NCI-H2029 treated with DMSO at 0.1 percent for 48 hours (cell line): ENCODE measurements at regions not wholly inside any gene's neighbourhood (a gene's known extent, or its start where the extent isn't known, plus 50 kb on each side); places are given as distances from the start of the nearest gene placed in this dataset.
"Not testable (repeated sequence)": the region's sequence is repeated elsewhere in the genome, so short reads cannot be mapped to it uniquely, and the experiment has no call there.

ENCODE experiments used
- DNase-seq: peaks from one replicate; lab custom pipeline; 2025; lab: John Stamatoyannopoulos, UW

DNA sequence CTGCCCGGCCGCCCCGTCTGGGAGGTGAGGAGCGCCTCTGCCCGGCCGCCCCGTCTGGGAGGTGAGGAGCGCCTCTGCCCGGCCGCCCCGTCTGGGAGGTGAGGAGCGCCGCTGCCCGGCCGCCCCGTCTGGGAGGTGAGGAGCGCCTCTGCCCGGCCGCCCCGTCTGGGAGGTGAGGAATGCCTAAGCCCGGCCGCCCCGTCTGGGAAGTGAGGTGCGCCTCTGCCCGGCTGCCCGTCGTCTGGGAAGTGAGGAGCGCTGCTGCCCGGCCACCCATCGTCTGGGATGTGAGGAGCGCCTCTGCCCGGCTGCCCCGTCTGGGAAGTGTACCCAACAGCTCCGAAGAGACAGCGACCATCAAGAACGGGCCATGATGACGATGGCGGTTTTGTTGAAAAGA lies 136.6 kb upstream of the PROKR2 start:
- DNase-seq, result not testable (repeated sequence)

DNA sequence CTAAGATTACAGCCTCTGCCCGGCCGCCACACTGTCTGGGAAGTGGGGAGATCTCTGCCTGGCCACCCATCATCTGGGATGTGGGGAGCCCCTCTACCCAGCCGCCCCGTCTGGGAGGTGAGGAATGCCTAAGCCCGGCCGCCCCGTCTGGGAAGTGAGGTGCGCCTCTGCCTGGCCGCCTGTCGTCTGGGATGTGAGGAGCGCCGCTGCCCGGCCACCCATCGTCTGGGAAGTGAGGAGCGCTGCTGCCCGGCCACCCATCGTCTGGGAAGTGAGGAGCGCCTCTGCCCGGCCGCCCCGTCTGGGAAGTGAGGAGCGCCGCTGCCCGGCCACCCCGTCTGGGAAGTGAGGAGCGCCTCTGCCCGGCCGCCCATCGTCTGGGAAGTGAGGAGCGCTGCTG lies 135.9 kb upstream of the PROKR2 start:
- DNase-seq, result not testable (repeated sequence)

DNA sequence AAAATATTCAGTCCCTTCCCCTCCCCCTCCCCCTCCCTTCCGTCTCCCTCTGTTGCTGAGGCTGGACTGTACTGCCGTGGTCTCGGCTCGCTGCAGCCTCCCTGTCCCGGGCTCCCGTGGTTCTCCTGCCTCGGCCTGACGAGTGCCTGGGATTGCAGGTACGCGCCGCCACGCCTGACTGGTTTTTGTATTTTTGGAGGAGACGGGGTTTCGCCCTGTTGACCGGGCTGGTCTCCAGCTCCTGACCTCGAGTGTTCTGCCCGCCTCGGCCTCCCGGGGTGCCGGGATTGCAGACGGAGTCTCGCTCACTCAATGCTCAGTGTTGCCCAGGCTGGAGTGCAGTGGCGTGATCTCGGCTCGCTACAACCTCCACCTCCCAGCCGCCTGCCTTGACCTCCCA lies 135.5 kb upstream of the PROKR2 start:
- not testable (repeated sequence) for DNase-seq

DNA sequence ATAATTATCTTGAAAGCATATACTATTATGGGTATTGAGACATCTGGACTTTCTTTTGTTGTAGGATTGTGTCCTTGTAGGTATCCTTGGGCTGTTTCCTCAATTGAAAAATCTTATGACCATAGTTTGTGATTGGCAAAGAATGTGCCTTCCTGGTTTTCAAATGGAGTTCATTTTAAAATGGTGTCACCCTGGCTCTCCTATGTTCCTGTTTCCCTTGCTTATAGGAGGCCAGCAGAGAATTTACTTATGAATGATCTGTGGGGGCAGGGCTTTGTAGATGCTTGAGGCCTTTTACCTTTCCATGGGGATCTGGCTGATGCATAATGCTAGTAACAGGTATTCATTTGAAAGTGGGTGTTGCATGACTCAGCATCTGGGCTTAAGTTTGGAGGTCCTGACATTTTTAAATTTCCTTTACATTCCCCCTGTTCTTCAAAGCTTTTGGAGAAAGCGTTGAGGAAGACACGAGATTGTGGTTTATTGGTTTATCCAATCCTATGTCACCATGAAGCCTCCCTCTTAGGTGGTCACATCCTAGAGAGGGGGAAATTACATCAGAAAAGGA lies 135.0 kb upstream of the PROKR2 start:
- no peak for DNase-seq

DNA sequence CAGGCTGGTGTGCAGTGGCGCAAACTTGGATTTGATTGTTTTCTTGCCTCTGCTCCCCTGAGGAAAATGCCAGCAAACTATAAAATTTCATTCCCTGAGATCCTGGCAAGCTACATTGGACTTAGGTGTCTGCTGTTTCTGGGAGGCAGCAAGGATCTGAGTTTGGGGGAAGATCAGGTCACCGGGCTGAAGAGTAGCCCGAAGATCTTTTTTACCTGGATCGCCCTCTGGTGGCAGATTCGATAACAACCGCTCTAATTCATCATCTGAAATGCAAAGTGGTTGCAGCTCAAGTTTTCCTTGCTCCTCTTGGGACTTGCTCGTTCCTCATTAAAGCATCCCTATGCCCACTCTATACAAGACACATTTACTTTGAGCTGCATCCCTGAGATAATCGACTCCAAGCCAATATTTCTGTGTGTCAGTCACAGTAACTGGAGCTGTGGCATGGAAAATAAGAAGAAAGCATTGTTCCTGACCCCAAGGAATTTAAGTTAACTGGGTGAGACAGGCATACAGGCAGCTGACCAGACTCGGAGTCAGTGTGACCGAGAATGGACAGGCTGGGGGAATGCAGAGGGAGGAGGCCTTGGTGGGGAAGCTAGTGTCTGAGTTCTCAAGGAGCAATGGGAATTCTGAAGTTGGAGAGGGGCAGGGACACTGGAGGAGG lies 131.8 kb upstream of the PROKR2 start:
- DNase-seq, result no peak

DNA sequence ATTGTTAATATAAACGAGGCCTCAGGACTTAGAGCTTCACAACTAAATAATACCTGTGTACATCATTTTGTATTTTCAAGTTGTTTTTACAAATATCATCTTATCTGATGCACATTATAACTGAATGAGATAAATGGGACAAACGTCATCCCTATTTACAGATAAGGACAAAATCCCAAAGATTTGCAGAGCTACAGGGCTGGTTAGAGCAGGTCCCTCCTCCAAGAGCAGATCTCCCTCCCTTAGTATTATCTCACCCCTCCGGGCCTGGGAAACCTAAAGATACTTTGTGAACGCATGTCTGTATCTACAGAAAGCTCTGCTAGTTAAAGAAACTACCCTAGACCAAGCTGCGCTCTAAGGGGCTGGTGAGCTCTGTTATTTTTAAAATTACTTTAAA lies 130.4 kb upstream of the PROKR2 start:
- no peak for DNase-seq

DNA sequence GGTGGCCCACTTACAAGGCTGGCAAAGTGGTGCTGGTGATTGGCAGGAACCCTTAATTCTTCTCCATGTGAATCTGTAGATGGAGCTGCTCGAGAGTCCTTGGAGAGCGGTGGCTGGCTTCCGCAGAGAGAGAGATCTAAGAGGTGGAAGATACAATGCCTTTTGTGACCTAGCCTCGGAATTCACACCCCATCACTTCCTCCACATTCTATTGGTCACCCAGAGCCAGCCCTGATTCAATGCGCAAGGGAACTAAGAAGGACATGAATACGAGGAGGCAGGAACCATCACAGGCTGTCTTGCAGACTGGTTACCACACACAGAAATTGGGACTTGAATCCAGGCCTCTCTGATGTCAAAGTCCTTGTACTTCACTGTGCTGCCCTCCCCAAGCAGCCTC lies 128.9 kb upstream of the PROKR2 start:
- no peak for DNase-seq

DNA sequence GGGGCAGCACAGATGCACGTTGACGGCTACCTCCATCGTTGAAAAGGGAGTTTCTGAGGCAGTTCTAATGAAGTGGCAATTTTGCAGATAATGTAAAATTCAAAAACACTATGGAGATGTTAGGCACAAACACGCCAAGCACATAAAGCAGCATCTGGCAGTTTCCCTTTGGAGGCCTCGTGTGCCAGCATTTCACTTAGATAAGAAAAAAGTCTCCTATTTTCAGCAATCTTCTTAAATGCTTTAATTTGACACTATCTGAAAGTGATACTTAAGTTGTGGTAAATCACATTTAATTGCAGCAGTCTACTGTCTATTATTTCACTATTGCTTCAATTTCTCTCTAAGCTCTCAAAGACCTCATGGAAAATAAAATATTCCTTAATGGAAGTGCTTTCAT lies 125.3 kb upstream of the PROKR2 start:
- no peak for DNase-seq

DNA sequence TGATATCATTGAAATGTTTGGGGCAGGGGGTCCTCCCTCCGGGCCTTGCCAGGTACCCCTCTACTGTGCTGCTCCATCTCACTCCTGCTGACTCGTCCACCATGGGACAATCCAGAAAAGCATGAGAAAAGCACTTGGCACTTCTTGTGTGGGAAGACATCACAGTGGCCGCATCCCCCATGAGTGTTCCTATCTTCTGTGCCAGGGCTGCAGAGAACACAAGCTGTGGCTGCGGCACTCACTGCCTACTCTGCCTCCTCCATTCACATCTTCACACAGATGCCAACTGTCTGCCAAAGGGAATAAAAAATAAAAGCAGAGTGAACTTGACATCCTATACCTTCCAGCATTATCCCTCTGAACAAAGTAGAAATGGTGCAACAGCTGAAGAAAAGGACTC lies 117.4 kb upstream of the PROKR2 start:
- DNase-seq, result no peak

DNA sequence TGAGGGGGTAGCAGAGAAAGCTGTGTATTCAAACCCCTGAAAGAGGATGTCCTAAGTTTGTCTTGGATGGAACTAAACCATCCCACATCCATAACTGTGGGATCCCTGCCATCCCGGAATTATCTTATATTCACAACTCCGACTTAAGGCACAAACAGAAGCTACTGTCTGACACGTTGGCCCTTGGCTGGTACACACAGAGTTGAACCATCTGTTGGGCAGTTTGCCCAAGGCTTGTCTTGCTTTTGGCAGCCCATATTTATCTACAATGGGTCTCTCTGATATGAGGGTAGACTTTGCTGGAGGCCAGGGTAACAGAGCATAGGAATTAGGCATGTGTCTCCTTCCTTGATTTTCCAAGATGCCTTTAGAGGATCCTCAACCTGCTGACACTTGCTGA lies 116.6 kb upstream of the PROKR2 start:
- no peak for DNase-seq

DNA sequence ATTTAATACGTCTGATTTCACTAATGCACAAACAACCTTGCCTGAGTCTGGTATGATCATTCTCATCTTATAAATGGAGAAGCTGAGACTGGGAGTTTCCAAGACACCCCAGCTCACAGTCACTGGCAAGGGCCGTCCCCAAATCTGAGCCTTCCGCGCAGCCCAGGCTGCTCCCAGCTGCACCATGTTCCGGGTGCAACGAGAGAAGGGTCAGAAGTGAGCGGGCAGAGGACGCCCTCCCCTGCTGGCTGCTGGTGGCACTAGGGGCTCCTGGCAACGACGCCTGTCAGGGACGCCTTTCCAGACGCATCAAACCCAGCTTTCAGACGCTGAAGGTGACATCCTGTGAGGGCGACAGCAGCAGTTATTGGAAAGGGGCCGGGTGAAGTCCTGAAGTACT lies 115.3 kb upstream of the PROKR2 start:
- no peak for DNase-seq

DNA sequence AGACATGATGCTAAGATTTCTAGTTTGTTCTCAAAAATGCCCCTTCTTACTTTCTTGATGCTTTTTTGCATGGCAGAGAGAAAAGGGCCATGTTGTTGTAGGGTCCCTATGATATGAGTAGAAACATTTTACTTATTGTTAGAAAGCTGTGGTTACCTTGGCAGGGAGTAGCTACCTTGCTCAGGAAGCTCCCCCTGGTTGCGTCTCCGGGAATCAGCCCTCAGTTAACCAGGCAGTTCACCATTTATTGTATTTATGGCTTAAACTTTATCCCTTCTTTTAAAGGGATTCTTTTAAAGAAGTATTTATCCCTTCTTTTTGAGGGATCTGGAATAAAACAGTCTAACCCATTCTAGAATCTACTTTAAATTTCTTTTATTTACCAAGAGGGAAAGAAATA lies 113.9 kb upstream of the PROKR2 start:
- DNase-seq, result no peak

DNA sequence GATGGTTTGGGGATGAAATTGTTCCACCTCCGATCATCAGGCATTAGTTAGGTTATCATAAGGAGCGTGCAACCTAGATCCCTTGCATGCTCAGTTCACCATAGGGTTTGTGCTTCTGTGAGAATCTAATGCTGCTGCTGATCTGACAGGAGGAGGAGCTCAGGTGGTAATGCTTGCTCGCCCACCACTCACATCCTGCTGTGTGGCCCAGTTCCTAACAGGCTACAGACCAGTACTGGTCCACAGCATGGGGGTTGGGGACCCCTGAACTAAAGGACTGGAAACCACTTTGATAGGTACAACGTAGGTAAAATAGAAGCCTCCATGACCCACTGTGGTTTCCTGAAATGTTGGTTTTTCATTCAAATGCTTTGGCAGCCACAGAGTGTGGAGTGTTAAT lies 109.3 kb upstream of the PROKR2 start:
- DNase-seq, result no peak

DNA sequence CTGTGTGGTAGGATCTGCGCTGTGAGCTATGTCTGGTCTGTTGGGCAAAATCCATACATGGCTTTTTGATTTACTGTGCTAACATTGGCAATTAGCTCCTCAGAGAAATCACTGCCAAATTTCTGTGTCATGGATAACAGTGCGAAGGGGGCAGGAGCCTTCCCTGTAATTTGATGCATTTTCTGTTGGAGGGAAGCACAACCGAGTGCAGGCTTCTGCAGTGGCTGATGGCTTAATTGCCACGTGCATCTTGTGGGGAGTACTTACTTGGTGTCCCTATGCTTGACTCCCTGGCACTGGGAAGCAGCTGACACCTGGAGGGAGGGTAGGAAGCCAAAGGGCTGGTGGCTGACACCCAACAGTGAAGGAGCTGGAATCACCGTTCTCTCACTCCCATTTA lies 99.3 kb upstream of the PROKR2 start:
- DNase-seq, result no peak

DNA sequence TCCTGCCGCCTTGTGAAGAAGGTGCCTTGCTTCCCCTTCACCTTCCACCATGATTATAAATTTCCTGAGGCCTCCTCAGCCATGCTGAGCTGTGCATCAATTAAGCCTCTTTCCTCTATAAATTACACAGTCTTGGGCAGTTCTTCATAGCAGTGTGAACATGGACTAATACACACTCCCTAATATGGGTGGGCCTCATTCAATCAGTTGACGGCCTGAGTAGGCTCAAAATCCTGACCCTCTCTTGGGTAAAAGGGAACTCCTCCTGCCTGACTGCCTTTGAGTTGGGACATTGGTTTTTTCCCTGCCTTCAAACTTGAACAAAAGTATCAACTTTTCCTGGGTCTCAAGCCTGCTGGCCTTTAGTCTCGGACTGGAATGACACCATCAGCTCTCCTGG lies 96.6 kb upstream of the PROKR2 start:
- DNase-seq, result no peak

DNA sequence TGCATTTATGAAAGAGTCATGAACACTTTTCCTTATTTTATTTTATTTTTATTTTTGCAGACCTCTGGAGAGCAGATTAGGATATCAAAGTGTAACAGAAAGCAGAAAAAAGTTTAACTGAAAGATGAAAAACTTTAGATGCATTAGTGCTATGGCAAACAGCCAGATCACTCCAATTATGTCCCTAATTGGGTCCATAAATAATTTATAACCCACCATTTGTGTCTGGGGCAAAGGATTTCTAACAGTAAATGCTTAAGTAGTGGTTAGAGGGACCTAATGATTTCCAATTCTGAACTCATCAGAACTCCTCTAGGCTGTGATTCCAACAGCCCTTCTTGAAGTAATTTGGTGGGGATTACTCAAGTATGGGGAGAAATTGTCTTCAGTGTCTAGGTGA lies 93.7 kb upstream of the PROKR2 start:
- no peak for DNase-seq

DNA sequence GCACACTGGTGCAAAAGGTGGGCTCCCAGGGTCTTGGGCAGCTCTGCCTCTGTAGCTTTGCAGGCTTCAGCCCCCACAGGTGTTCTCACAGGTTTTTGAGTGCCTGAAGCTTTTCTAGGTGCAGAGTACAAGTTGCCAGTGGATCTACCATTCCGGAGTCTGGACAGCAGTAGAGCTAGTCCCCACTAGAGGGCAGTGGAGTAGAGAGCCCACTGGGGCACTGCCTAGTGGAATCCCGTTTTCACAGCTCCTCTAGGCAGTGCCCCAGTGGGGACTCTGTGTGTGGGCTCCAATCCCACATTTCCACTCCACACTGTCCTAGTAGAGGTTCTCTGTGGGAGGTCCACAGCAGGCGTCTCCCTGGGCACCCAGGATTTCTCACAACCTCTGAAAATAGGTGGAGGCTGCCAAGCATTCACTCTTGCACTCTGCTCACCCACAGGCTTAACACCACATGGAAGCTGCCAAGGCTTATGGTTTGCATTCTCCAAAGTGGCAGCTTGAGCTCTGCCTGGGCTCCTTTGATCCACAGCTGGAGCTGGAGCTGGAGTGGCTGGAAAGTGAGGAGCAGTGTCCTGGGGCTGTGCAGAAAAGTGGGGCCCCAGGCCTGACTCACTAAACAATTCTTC lies 86.3 kb upstream of the PROKR2 start:
- no peak for DNase-seq

DNA sequence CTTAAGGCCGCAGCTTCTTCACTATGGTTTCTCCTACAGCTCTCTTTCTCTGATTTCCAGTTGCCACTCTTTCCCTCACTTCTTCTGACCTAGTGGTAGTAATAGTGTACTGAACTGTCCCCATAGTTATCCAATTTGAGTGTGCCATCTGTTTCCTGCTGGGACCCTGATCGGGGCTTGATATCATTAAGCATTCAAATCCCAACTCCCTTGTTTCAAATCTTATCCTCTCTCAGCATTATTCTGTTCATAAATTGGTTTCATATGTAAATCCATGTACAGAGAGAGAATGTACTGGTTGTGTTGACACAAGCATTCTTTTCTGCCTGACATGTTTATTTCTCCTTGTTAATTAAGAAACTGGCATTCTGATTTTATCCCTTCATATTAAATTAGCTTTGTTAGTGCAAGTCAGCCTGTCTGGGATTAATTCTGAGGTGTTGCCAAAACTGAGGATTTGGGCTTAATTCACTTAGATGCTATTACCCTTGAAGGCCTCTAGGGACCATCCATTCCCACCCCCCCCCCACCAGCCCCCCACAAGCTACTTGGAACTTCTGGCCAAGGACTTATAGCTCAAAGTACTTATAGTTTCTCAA lies 84.6 kb upstream of the PROKR2 start:
- no peak for DNase-seq

DNA sequence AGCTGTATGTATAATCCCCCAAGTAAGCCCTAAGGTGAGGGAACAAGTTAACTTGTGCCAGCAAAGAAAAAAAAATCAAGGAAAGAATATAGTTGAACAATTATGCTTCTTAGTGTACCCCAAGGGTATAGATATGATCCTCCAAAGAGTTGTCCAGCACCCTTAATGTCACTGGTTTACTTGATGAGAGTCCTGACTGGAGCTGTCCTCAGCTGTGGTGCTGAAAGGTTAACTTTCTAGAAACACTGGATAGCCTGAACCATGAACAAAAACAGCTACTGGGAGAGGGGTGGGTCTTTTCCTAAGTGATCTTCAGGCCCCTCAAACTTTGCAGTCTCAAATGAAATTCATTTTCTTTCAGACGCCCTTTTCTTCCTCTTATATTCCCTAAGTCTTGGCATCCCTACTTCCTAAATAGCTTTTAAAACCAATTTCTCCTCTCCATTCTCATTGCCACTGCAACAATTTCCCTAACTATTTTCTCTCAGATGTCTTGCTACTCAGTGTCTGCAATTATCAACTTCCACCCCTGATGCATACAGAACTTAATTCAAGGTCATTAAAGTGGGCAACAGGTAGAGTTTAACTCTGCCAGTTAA lies 83.5 kb upstream of the PROKR2 start:
- DNase-seq, result no peak

DNA sequence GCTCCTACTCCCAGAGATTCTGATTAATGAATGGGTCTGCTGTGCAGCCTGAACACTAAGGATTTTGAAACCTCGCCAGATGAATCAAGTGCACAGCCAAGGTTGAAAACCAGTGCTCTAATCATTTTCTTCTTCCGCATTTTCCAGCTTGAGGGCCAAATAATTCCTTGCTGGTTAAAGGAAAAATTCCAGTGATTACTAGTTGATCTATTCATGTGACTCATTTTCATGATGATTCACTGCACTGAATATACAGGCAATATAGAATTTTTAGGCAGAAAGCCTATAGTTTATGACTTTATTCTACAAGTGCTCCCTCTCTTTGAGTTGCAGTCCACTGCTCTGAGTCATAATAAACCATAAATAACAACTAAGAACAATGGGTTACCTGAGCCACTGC lies 80.6 kb upstream of the PROKR2 start:
- DNase-seq, result no peak

DNA sequence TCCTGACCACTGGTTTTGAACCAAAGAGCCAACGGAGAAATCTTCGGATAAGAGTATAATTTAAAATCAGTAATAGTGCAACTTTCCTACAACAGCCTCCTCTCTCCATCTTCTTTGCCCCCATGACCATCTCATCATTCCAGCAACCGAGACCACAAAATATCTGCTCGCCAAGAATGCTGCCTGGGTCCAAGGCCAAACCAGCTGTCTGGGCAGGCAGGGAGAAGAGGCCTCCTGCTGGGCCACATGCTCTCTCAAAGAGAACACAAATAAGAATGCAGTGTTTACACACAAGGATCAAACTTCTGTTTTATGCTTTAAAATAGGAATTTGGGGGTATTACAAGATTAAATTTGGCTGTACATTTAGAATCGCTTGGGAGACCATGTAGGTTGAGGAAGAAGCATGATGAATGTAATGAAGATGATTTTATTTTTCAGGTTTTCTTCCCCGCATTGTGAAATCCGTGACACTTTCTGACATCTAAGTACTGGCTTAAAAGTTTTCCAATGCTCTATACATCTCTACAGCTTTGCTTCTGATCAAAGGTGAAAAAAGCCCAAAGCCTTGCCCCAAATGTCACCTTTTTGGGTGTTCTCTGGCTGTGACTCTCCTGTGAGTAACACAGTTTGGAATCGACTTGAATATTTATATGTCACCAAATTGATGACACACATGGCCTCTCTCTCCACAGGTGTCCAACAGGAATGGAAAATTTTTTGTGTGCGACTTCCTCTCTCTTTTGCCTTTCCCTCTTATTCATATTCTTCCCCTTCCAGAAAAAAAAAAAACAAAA lies 79.4 kb upstream of the PROKR2 start:
- no peak for DNase-seq

DNA sequence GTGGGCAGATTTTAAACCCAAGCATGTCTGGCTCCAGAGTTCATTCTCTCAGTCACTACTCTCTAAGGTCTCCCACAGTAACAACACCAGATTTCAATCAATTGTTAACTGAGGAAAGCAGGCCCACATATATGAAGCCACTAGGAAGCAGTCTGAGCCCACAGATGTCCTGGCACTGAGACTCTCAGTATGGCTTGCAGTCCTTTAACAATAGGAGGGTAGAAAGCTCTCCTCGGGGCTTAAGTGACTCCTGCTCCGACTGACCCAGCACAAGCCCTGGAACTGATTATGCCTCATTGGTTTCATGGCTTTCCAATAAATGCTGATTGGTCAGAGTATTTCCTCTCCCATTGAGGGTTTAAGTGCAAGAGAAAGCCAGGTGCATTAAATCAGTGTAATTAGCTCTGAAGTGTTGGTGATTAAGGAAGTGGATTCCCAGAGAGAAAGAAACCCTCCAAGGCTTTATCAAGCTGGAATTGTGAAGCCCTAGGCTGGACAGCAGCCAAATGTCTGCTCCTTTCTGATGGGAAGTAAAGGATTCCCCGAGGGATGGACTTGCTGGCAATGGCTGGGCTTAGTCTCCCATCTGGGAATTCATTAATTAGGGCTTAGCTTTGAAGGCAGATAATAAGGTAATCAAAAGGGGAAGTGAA lies 76.6 kb upstream of the PROKR2 start:
- peak; percentile 92 for DNase-seq
